Subcutaneous abdominal adipose tissue (tissue), 5 donors: ENCODE measurements at regions not wholly inside any gene's neighbourhood (a gene's known extent, or its start where the extent isn't known, plus 50 kb on each side); places are given as distances from the start of the nearest gene placed in this dataset.

Source experiments
- H3K27ac ChIP-seq: one replicate; pipeline ENCODE4 v1.7.0; 2013; ENCODE audit warnings: low read depth, mild to moderate bottlenecking, inconsistent platforms, low read length, moderate library complexity
- H3K27me3 ChIP-seq, 5 donors: one replicate each; pipeline ENCODE4 v1.7.0; 2013; ENCODE audit warnings: low read length in 5 of 5, inconsistent platforms in 1 of 5; ENCODE audit not compliant: control insufficient read depth in 5 of 5, insufficient read depth in 4 of 5
- H3K36me3 ChIP-seq, 5 donors: one replicate each; pipeline ENCODE4 v1.7.0; 2013; ENCODE audit warnings: low read length in 5 of 5; ENCODE audit not compliant: control insufficient read depth in 5 of 5, insufficient read depth in 5 of 5
- H3K4me1 ChIP-seq, 5 donors: one replicate each; pipeline ENCODE4 v1.7.0; 2013; ENCODE audit warnings: low read length in 5 of 5, mild to moderate bottlenecking in 3 of 5, moderate library complexity in 1 of 5; ENCODE audit not compliant: control insufficient read depth in 5 of 5, insufficient read depth in 5 of 5
- H3K4me3 ChIP-seq, 5 donors: one replicate each; pipeline ENCODE4 v1.7.0; 2013; ENCODE audit warnings: low read length in 5 of 5, low read depth in 1 of 5
- H3K9ac ChIP-seq, 5 donors: one replicate each; pipeline ENCODE4 v1.7.0; 2013; ENCODE audit warnings: low read length in 5 of 5, mild to moderate bottlenecking in 4 of 5, moderate library complexity in 3 of 5
- H3K9me3 ChIP-seq, 5 donors: one replicate each; pipeline ENCODE4 v1.7.0; 2013; ENCODE audit warnings: low read length in 5 of 5; ENCODE audit not compliant: control insufficient read depth in 5 of 5
- donor health status: healthy.
- donor health status: healthy.
- donor health status: healthy.
- donor health status: healthy.
- donor health status: healthy.

GRCh38 chr2:6783238-6783614 is 82.5 kb downstream of the CMPK2 start:
- Histone ChIP-seq H3K9ac (no peak overlapping the region), H3K27ac (no peak overlapping the region), H3K36me3 (no peaks in the 10 kb centered on the region), H3K4me1 (peaks cover 0 to 31% (median 13%) of the 10 kb centered on the region in 5 donors), H3K9me3 (no peaks in the 10 kb centered on the region), H3K4me3 (no peak overlapping the region), H3K27me3 (no peaks in the 10 kb centered on the region)

GRCh38 chr2:6784291-6784690 is 81.4 kb downstream of the CMPK2 start:
- no peaks in the 10 kb centered on the region for H3K36me3 ChIP-seq
- peaks cover 0 to 34% (median 13%) of the 10 kb centered on the region in 5 donors for H3K4me1 ChIP-seq
- no peaks in the 10 kb centered on the region for H3K9me3 ChIP-seq
- no peak overlapping the region for H3K27ac ChIP-seq
- H3K9ac ChIP-seq: no peak overlapping the region
- H3K27me3 ChIP-seq: no peaks in the 10 kb centered on the region
- no peak overlapping the region for H3K4me3 ChIP-seq

GRCh38 chr2:6785493-6785892 is 80.2 kb downstream of the CMPK2 start:
- peaks cover 0 to 34% (median 13%) of the 10 kb centered on the region in 5 donors for H3K4me1 ChIP-seq
- no peaks in the 10 kb centered on the region for H3K27me3 ChIP-seq
- no peaks in the 10 kb centered on the region for H3K9me3 ChIP-seq
- no peak overlapping the region for H3K9ac ChIP-seq
- H3K36me3 ChIP-seq: no peaks in the 10 kb centered on the region
- no peak overlapping the region for H3K4me3 ChIP-seq
- no peak overlapping the region for H3K27ac ChIP-seq

GRCh38 chr2:6787376-6787775 is 78.3 kb downstream of the CMPK2 start:
- H3K4me3 ChIP-seq: no peak overlapping the region
- H3K4me1 ChIP-seq: peaks cover 0 to 16% (median 3%) of the 10 kb centered on the region in 5 donors
- H3K9ac ChIP-seq: no peak overlapping the region
- no peaks in the 10 kb centered on the region for H3K9me3 ChIP-seq
- H3K27ac ChIP-seq: no peak overlapping the region
- H3K27me3 ChIP-seq: peaks cover 0 to 3% (median 0%) of the 10 kb centered on the region in 5 donors
- H3K36me3 ChIP-seq: no peaks in the 10 kb centered on the region

- H3K4me1 ChIP-seq: peaks cover 0 to 11% (median 0%) of the 10 kb centered on the region in 5 donors
- H3K36me3 ChIP-seq: no peaks in the 10 kb centered on the region
- H3K9me3 ChIP-seq: no peaks in the 10 kb centered on the region
- H3K9ac ChIP-seq: no peak overlapping the region
- H3K27ac ChIP-seq: no peak overlapping the region
- H3K4me3 ChIP-seq: no peak overlapping the region
- peaks cover 0 to 3% (median 0%) of the 10 kb centered on the region in 5 donors for H3K27me3 ChIP-seq
Observed at GRCh38 chr2:6788614-6789013, 77.1 kb downstream of the CMPK2 start.

GRCh38 chr2:6789559-6790138 is 76.1 kb downstream of the CMPK2 start:
- H3K4me1 ChIP-seq: peaks cover 0 to 11% (median 0%) of the 10 kb centered on the region in 5 donors
- no peak overlapping the region for H3K9ac ChIP-seq

GRCh38 chr2:6791682-6792081 is 74.0 kb downstream of the CMPK2 start:
- H3K36me3 ChIP-seq: no peaks in the 10 kb centered on the region
- H3K27me3 ChIP-seq: peaks cover 0 to 3% (median 0%) of the 10 kb centered on the region in 5 donors
- H3K9ac ChIP-seq: no peak overlapping the region
- no peak overlapping the region for H3K4me3 ChIP-seq
- peaks cover 0 to 8% (median 0%) of the 10 kb centered on the region in 5 donors for H3K4me1 ChIP-seq
- H3K27ac ChIP-seq: no peak overlapping the region
- H3K9me3 ChIP-seq: no peaks in the 10 kb centered on the region

More at GRCh38 chr2:6789559-6790138, 76.1 kb downstream of the CMPK2 start:
- H3K27ac ChIP-seq: no peak overlapping the region
- no peak overlapping the region for H3K4me3 ChIP-seq
- H3K27me3 ChIP-seq: peaks cover 0 to 3% (median 0%) of the 10 kb centered on the region in 5 donors
- H3K36me3 ChIP-seq: no peaks in the 10 kb centered on the region
- no peaks in the 10 kb centered on the region for H3K9me3 ChIP-seq

GRCh38 chr2:6792883-6793282 is 72.8 kb downstream of the CMPK2 start:
- H3K27ac ChIP-seq: no peak overlapping the region
- no peak overlapping the region for H3K4me3 ChIP-seq
- peaks cover 0 to 8% (median under 1%) of the 10 kb centered on the region in 5 donors for H3K4me1 ChIP-seq
- no peaks in the 10 kb centered on the region for H3K9me3 ChIP-seq
- H3K9ac ChIP-seq: no peak overlapping the region
- peaks cover 0 to 3% (median 0%) of the 10 kb centered on the region in 5 donors for H3K27me3 ChIP-seq
- H3K36me3 ChIP-seq: no peaks in the 10 kb centered on the region

- H3K4me3 ChIP-seq: no peak overlapping the region
- H3K27ac ChIP-seq: no peak overlapping the region
- no peaks in the 10 kb centered on the region for H3K9me3 ChIP-seq
- no peaks in the 10 kb centered on the region for H3K36me3 ChIP-seq
- no peak overlapping the region for H3K9ac ChIP-seq
- peaks cover 0 to 8% (median 3%) of the 10 kb centered on the region in 5 donors for H3K4me1 ChIP-seq
- peaks cover 0 to 4% (median 0%) of the 10 kb centered on the region in 5 donors for H3K27me3 ChIP-seq
Observed at GRCh38 chr2:6793371-6793770, 72.3 kb downstream of the CMPK2 start.

- Histone ChIP-seq H3K9ac (no peak overlapping the region), H3K27me3 (peaks cover 0 to 4% (median 0%) of the 10 kb centered on the region in 5 donors), H3K36me3 (no peaks in the 10 kb centered on the region), H3K4me1 (peaks cover 0 to 8% (median 3%) of the 10 kb centered on the region in 5 donors), H3K9me3 (no peaks in the 10 kb centered on the region), H3K27ac (no peak overlapping the region), H3K4me3 (no peak overlapping the region)
Observed at GRCh38 chr2:6793913-6794312, 71.8 kb downstream of the CMPK2 start.
